Activated CD8-positive, alpha-beta memory T cell treated with anti-CD3 and anti-CD28 coated beads, Interleukin-2, amount 50 U/mL, for 48 hours (primary cell): ENCODE measurements at regions not wholly inside any gene's neighbourhood (a gene's known extent, or its start where the extent isn't known, plus 50 kb on each side); places are given as distances from the start of the nearest gene placed in this dataset.
A peak's percentile ranks its signal among the peaks of the same experiment; 100 is the strongest.
"Not testable (repeated sequence)": the region's sequence is repeated elsewhere in the genome, so short reads cannot be mapped to it uniquely, and the experiment has no call there.

Experiments
- DNase-seq: peaks from one replicate; pipeline ENCODE4 v3.0.0-alpha.2; 2020

GRCh38 chr12:46567667-46568066, 195.1 kb upstream of the SLC38A2 start:
- DNase-seq: no peak

- no peak for DNase-seq
These were observed 190.2 kb upstream of the SLC38A2 start for GRCh38 chr12:46562625-46563225.

GRCh38 chr12:46561769-46562624, 189.4 kb upstream of the SLC38A2 start:
- not testable (repeated sequence) for DNase-seq

- no peak for DNase-seq
These were observed 188.3 kb upstream of the SLC38A2 start for GRCh38 chr12:46560874-46561273.

GRCh38 chr12:46560089-46560488, 187.5 kb upstream of the SLC38A2 start:
- DNase-seq: no peak

- no peak for DNase-seq
These were observed 186.7 kb upstream of the SLC38A2 start for GRCh38 chr12:46559311-46559710.

GRCh38 chr12:46558677-46559076, 186.1 kb upstream of the SLC38A2 start:
- DNase-seq: no peak

- no peak for DNase-seq
These were observed 185.2 kb upstream of the SLC38A2 start for GRCh38 chr12:46557539-46558373.

GRCh38 chr12:46556819-46557524, 184.4 kb upstream of the SLC38A2 start:
- DNase-seq: no peak

- DNase-seq: no peak
These were observed 183.6 kb upstream of the SLC38A2 start for GRCh38 chr12:46556105-46556559.

- no peak for DNase-seq
These were observed 182.9 kb upstream of the SLC38A2 start for GRCh38 chr12:46555406-46555852.

GRCh38 chr12:46554460-46554859, 181.9 kb upstream of the SLC38A2 start:
- no peak for DNase-seq

- no peak for DNase-seq
These were observed 181.3 kb upstream of the SLC38A2 start for GRCh38 chr12:46553911-46554310.

GRCh38 chr12:46553266-46553665, 180.7 kb upstream of the SLC38A2 start:
- DNase-seq: no peak

GRCh38 chr12:46550266-46550879, 177.8 kb upstream of the SLC38A2 start:
- no peak for DNase-seq

- DNase-seq: peak; percentile 65
These were observed 177.1 kb upstream of the SLC38A2 start for GRCh38 chr12:46549527-46550265.

- DNase-seq: no peak
These were observed 176.1 kb upstream of the SLC38A2 start for GRCh38 chr12:46548605-46549071.

- DNase-seq: no peak
These were observed 175.1 kb upstream of the SLC38A2 start for GRCh38 chr12:46547421-46548354.

- DNase-seq: no peak
These were observed 174.2 kb upstream of the SLC38A2 start for GRCh38 chr12:46546634-46547273.

- not testable (repeated sequence) for DNase-seq
These were observed 170.8 kb upstream of the SLC38A2 start for GRCh38 chr12:46543378-46543795.
